Pancreas (tissue), 10 donors: ENCODE measurements at regions not wholly inside any gene's neighbourhood (a gene's known extent, or its start where the extent isn't known, plus 50 kb on each side); places are given as distances from the start of the nearest gene placed in this dataset.

Experiments
- ATAC-seq, 4 donors: fragments of 200-7000 bp; cut with Tn5 transposase; one replicate each; pipeline versions ENCODE4 v1.8.0 to v1.9.1; 2020; ENCODE audit warnings: mild to moderate bottlenecking in 4 of 4, moderate library complexity in 4 of 4
- DNase-seq, 6 donors: peaks; one replicate each; pipeline ENCODE4 v3.0.0-alpha.2; 2020
- FAIRE-seq: peaks from 2 replicates; lab custom pipeline; 2012; peaks lifted over from hg19 to GRCh38; lab: Jason Lieb, UNC
- H3K27ac ChIP-seq, 4 donors: fragments of 200-600 bp; sonication (generic); 1 replicate in 3 of 4; 2 replicates in 1 of 4; pipeline versions ENCODE4 v1.5.0 to v1.8.0; 2020
- H3K27me3 ChIP-seq, 4 donors: fragments of 200-600 bp; one replicate each; pipeline ENCODE4 v1.8.0; 2021
- H3K36me3 ChIP-seq, 3 donors: fragments of 200-600 bp; sonication (generic) in 1 of 3; one replicate each; pipeline versions ENCODE4 v1.5.0 to v1.8.0; 2020 to 2021
- H3K4me1 ChIP-seq, 3 donors: fragments of 200-600 bp; one replicate each; pipeline ENCODE4 v1.8.0; 2021
- H3K4me3 ChIP-seq, 4 donors: fragments of 200-600 bp; sonication (generic) in 2 of 4; one replicate each; pipeline versions ENCODE4 v1.5.0 to v1.8.0; 2020 to 2021
- H3K9me3 ChIP-seq, 4 donors: fragments of 200-600 bp; one replicate each; pipeline ENCODE4 v1.8.0; 2021
- CTCF ChIP-seq, 4 donors: fragments of 200-600 bp; sonication (generic) in 3 of 4; IDR thresholded peaks; one replicate each; pipeline versions ENCODE4 v1.5.0 to v1.8.0; 2021; ENCODE audit warnings: antibody characterized with exemption in 4 of 4
- WGBS, 2 donors: extraction: QIAGEN DNeasy Blood & Tissue Kit; methylation state at CpG; one replicate each; pipeline ENCODE4 v1.1.7; 2013; 5-methylcytosine and 5-hydroxymethylcytosine counted together
- intact Hi-C, 3 donors: fragments of 100-400 bp; cut with DNase I; formaldehyde crosslinking; loops; one replicate each; pipeline versions ENCODE4 v1.11.1 to v1.14.2; 2022
- donor health status: healthy with polysubstance abuse.
- donor health status: DM: no; HTN: no; CAD: no; lungs with moderate emphysema.
- donor health status: DM: no; HTN: no; CAD: no.
- donor health status: control.
- donor health status: control.
- donor health status: Bipolar disorder and iron deficiency.
- donor health status: DM: yes; HTN: yes; CAD: no.
- donor health status: DM: no; HTN: no; CAD: no.
- donor health status: DM: no; HTN: no; CAD: no.
- donor health status: DM: yes; HTN: yes; CAD: no.

- intact Hi-C loops, result no loop called here
- WGBS, 2 donors, result 81 to 87% methylated on average over 3 of the region's 3 CpGs
These were observed 500.1 kb downstream of the EFNA5 start for GRCh38 chr5:107170620-107171019.

GRCh38 chr5:107169867-107170266, 500.9 kb downstream of the EFNA5 start:
- no peak for ATAC-seq
- Histone ChIP-seq H3K27ac (no peak overlapping the region), H3K4me1 (no peaks in the 10 kb centered on the region), H3K9me3 (no peaks in the 10 kb centered on the region), H3K4me3 (no peak overlapping the region), H3K27me3 (no peaks in the 10 kb centered on the region), H3K36me3 (no peaks in the 10 kb centered on the region)
- intact Hi-C loops, result no loop called here
- DNase-seq, result no peak
- no peak for TF ChIP-seq CTCF (IDR thresholded peaks at IDR 0.05)
- FAIRE-seq, result no peak
- WGBS, 2 donors, result 86 to 88% methylated on average over 3 of the region's 3 CpGs

More at GRCh38 chr5:107170620-107171019, 500.1 kb downstream of the EFNA5 start:
- Histone ChIP-seq H3K27me3 (no peaks in the 10 kb centered on the region), H3K9me3 (no peaks in the 10 kb centered on the region), H3K4me3 (no peak overlapping the region), H3K4me1 (no peaks in the 10 kb centered on the region), H3K36me3 (no peaks in the 10 kb centered on the region), H3K27ac (no peak overlapping the region)
- TF ChIP-seq CTCF (IDR thresholded peaks at IDR 0.05), result no peak
- FAIRE-seq (no peak), ATAC-seq (no peak), DNase-seq (no peak)

GRCh38 chr5:107168848-107169752, 501.6 kb downstream of the EFNA5 start:
- ATAC-seq (no peak), FAIRE-seq (no peak), DNase-seq (no peak)
- no peak overlapping the region for H3K27ac ChIP-seq
- no peaks in the 10 kb centered on the region for H3K27me3 ChIP-seq
- WGBS, 2 donors, result 76 to 77% methylated on average over 8 of the region's 8 CpGs
- no peaks in the 10 kb centered on the region for H3K9me3 ChIP-seq
- H3K4me3 ChIP-seq, result no peak overlapping the region
- no peaks in the 10 kb centered on the region for H3K36me3 ChIP-seq
- H3K4me1 ChIP-seq, result no peaks in the 10 kb centered on the region
- TF ChIP-seq CTCF (IDR thresholded peaks at IDR 0.05), result no peak
- intact Hi-C loops, result no loop called here

GRCh38 chr5:107168086-107168485, 502.7 kb downstream of the EFNA5 start:
- Histone ChIP-seq H3K27me3 (no peaks in the 10 kb centered on the region), H3K4me1 (no peaks in the 10 kb centered on the region), H3K27ac (no peak overlapping the region), H3K36me3 (no peaks in the 10 kb centered on the region), H3K4me3 (no peak overlapping the region), H3K9me3 (no peaks in the 10 kb centered on the region)
- ATAC-seq (no peak), FAIRE-seq (no peak), DNase-seq (no peak)
- intact Hi-C loops, result no loop called here
- TF ChIP-seq CTCF (IDR thresholded peaks at IDR 0.05), result no peak
- WGBS, 2 donors, result 79 to 96% methylated on average over 1 of the region's 1 CpG

- DNase-seq (no peak), FAIRE-seq (no peak), ATAC-seq (no peak)
- Histone ChIP-seq H3K9me3 (no peaks in the 10 kb centered on the region), H3K27me3 (no peaks in the 10 kb centered on the region), H3K36me3 (no peaks in the 10 kb centered on the region), H3K4me3 (no peak overlapping the region), H3K27ac (no peak overlapping the region), H3K4me1 (no peaks in the 10 kb centered on the region)
- 42 to 99% methylated on average over 2 of the region's 2 CpGs for WGBS, 2 donors
- intact Hi-C loops, result no loop called here
- TF ChIP-seq CTCF (IDR thresholded peaks at IDR 0.05), result no peak
These were observed 505.4 kb downstream of the EFNA5 start for GRCh38 chr5:107165296-107165695.
